Right lobe of liver (tissue), 4 donors: ENCODE measurements at regions not wholly inside any gene's neighbourhood (a gene's known extent, or its start where the extent isn't known, plus 50 kb on each side); places are given as distances from the start of the nearest gene placed in this dataset.

Experiments
- POLR2A ChIP-seq: fragments of 450-650 bp; IDR thresholded peaks from one replicate; pipeline ENCODE4 v1.6.1; 2017; ENCODE audit warnings: antibody characterized with exemption, mild to moderate bottlenecking
- TF ChIP-seq, protein P1 (sequence below), 4 donors: fragments of 200-600 bp in 3 of 4; fragments of 450-650 bp in 1 of 4; IDR thresholded peaks; one replicate each; pipeline versions ENCODE4 v1.5.1 to v1.8.0; 2016 to 2022; ENCODE audit warnings: antibody characterized with exemption in 4 of 4, mild to moderate bottlenecking in 2 of 4
- donor health status: DM: no; HTN: no; CAD: no.
- donor health status: DM: no; HTN: no; CAD: no.
- donor health status: DM: no; HTN: yes; CAD: no.

DNA sequence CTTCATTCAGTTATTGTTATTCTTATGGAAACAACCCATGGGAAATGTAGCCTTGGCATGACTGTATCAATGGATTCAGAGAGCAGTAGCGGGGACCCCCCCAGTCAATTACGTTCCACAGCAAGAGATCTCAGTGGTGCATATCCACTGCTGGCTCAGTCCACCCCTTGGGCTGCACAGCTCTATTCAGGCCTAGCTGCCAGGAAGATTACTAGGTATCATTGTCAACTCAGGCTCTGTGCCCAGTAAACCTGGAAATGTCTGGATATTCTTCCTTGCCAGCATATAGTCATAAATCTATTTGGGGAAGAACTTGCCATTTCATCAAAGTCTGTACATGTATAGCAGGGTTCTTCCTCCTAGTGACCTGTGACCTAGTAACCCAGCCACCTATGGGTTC, 128.1 kb upstream of the CCDC54 start:
- TF ChIP-seq, protein P1, sequence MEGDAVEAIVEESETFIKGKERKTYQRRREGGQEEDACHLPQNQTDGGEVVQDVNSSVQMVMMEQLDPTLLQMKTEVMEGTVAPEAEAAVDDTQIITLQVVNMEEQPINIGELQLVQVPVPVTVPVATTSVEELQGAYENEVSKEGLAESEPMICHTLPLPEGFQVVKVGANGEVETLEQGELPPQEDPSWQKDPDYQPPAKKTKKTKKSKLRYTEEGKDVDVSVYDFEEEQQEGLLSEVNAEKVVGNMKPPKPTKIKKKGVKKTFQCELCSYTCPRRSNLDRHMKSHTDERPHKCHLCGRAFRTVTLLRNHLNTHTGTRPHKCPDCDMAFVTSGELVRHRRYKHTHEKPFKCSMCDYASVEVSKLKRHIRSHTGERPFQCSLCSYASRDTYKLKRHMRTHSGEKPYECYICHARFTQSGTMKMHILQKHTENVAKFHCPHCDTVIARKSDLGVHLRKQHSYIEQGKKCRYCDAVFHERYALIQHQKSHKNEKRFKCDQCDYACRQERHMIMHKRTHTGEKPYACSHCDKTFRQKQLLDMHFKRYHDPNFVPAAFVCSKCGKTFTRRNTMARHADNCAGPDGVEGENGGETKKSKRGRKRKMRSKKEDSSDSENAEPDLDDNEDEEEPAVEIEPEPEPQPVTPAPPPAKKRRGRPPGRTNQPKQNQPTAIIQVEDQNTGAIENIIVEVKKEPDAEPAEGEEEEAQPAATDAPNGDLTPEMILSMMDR (IDR thresholded peaks at IDR 0.05), result no peak
- TF ChIP-seq POLR2A, result no peak
